ENCODE measurements at regions not wholly inside any gene's neighbourhood (a gene's known extent, or its start where the extent isn't known, plus 50 kb on each side); places are given as distances from the start of the nearest gene placed in this dataset.

- CTCF ChIA-PET (ENCODE audit: unreplicated experiment) = no interaction called here
Measured at GRCh38 chr1:221563476-221563921, 178.4 kb downstream of the DUSP10 start.

DNA sequence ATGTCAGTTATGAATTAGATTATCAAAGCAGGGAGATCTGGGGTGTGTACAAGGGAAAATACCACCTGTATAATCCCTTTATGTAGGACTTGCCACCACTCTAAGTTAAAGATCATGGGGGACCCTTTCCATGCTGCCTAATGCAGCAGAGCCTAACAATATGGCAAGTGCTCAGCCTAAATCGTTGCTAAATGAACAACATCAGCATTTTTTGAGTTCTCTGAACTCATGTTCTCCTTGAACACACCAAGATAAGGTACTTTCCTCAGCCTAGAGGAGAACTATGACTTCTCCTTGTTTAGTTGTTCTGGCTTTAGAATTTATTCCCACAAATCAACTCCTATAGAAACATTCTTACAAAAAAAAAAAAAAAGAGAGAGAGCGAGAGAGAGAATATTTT, 177.0 kb downstream of the DUSP10 start:
- H4K20me1 ChIP-seq (ENCODE audit: insufficient read depth, low read length) = no peaks in the 10 kb centered on the region
- intact Hi-C loops (cut with micrococcal nuclease; ENCODE audit: unreplicated experiment) = no loop called here
- CTCF ChIA-PET (ENCODE audit: unreplicated experiment) = no interaction called here
- H3K4me1 ChIP-seq (ENCODE audit: insufficient read depth, low read length, poor library complexity, severe bottlenecking) = no peaks in the 10 kb centered on the region
- no peaks in the 10 kb centered on the region for H3K9me3 ChIP-seq (ENCODE audit: low read length)
- no peak overlapping the region for H3K4me2 ChIP-seq (ENCODE audit: low read length)
- POLR2A ChIA-PET = no interaction called here
- H3K79me2 ChIP-seq (ENCODE audit: insufficient read depth, low read depth, low read length) = no peaks in the 10 kb centered on the region
- no peak overlapping the region for H3K4me3 ChIP-seq (ENCODE audit: low read depth, low read length, poor library complexity, severe bottlenecking)
- no TSS peak for BruUV-seq (replicated peaks)
- no peak overlapping the region for H3K27ac ChIP-seq (ENCODE audit: low read depth, low read length, poor library complexity, severe bottlenecking)
- H2AFZ ChIP-seq (ENCODE audit: low read length) = no peak overlapping the region
- no peaks in the 10 kb centered on the region for H3K36me3 ChIP-seq (ENCODE audit: insufficient read depth, low read length)
- no peaks in the 10 kb centered on the region for H3K9me2 ChIP-seq (ENCODE audit: insufficient read depth, low read length)
- TF ChIP-seq EZH2phosphoT487 (IDR thresholded peaks at IDR 0.05; ENCODE audit: borderline replicate concordance, low read depth, low read length) = no peak
- no peak for DNase-seq (ENCODE audit: low spot score)

More at GRCh38 chr1:221563476-221563921, 178.4 kb downstream of the DUSP10 start:
- H3K36me3 ChIP-seq (ENCODE audit: insufficient read depth, low read length) = no peaks in the 10 kb centered on the region
- no peaks in the 10 kb centered on the region for H4K20me1 ChIP-seq (ENCODE audit: insufficient read depth, low read length)
- POLR2A ChIA-PET = no interaction called here
- no peak overlapping the region for H3K27ac ChIP-seq (ENCODE audit: low read depth, low read length, poor library complexity, severe bottlenecking)
- H3K79me2 ChIP-seq (ENCODE audit: insufficient read depth, low read depth, low read length) = no peaks in the 10 kb centered on the region
- no peaks in the 10 kb centered on the region for H3K4me1 ChIP-seq (ENCODE audit: insufficient read depth, low read length, poor library complexity, severe bottlenecking)
- no peak for TF ChIP-seq CTCF (conservative IDR thresholded peaks at IDR 0.05; ENCODE audit: low read length)
- TF ChIP-seq EZH2phosphoT487 (IDR thresholded peaks at IDR 0.05; ENCODE audit: borderline replicate concordance, low read depth, low read length) = no peak
- intact Hi-C loops (cut with micrococcal nuclease; ENCODE audit: unreplicated experiment) = no loop called here
- H3K9me2 ChIP-seq (ENCODE audit: insufficient read depth, low read length) = no peaks in the 10 kb centered on the region
- BruUV-seq (replicated peaks) = no TSS peak
- no peak overlapping the region for H3K4me3 ChIP-seq (ENCODE audit: low read depth, low read length, poor library complexity, severe bottlenecking)
- DNase-seq (ENCODE audit: low spot score) = no peak
- H2AFZ ChIP-seq (ENCODE audit: low read length) = no peak overlapping the region
- no peak overlapping the region for H3K4me2 ChIP-seq (ENCODE audit: low read length)
- no peaks in the 10 kb centered on the region for H3K9me3 ChIP-seq (ENCODE audit: low read length)

DNA sequence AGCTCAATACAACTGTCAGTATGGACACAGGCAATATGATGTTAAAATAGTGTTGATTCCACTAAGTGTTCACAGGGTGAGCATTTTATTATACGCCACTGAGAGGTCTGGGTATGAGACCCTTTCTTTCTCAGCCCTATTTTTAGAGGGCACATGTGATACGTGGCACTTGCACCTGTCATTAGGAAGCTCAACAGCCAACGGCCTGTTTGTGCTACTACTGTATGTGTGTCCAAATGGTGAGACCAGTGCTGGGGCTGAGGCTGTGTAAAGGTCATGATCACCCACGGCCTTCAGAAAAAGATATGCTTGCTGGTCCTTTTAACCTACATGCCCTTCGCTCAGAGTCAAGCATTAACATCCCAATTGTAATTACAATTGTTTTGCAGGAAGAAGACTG, 176.2 kb downstream of the DUSP10 start:
- Histone ChIP-seq H3K36me3 (ENCODE audit: insufficient read depth, low read length) (no peaks in the 10 kb centered on the region), H3K4me2 (ENCODE audit: low read length) (peak overlapping the region; percentile 16; the same call in 1 of the 2 replicates), H2AFZ (ENCODE audit: low read length) (no peak overlapping the region), H3K79me2 (ENCODE audit: insufficient read depth, low read depth, low read length) (no peaks in the 10 kb centered on the region), H3K9me2 (ENCODE audit: insufficient read depth, low read length) (no peaks in the 10 kb centered on the region), H3K27ac (ENCODE audit: low read depth, low read length, poor library complexity, severe bottlenecking) (no peak overlapping the region), H3K4me3 (ENCODE audit: low read depth, low read length, poor library complexity, severe bottlenecking) (no peak overlapping the region), H3K4me1 (ENCODE audit: insufficient read depth, low read length, poor library complexity, severe bottlenecking) (no peaks in the 10 kb centered on the region), H4K20me1 (ENCODE audit: insufficient read depth, low read length) (no peaks in the 10 kb centered on the region), H3K9me3 (ENCODE audit: low read length) (no peaks in the 10 kb centered on the region)
- no peak for TF ChIP-seq EZH2phosphoT487 (IDR thresholded peaks at IDR 0.05; ENCODE audit: borderline replicate concordance, low read depth, low read length)
- no peak for TF ChIP-seq CTCF (conservative IDR thresholded peaks at IDR 0.05; ENCODE audit: low read length)
- BruUV-seq (replicated peaks) = no TSS peak
- POLR2A ChIA-PET = interaction anchor here (1.1 to 1.3 kb wide), 2 partner anchors 11 to 528 kb away, joined by 3 read pairs; no protein-coding TSS in a partner anchor
- no peak for DNase-seq (ENCODE audit: low spot score)
- intact Hi-C loops (cut with micrococcal nuclease; ENCODE audit: unreplicated experiment) = no loop called here
- CTCF ChIA-PET (ENCODE audit: unreplicated experiment) = interaction anchor here (0.6 kb wide), 1 partner anchor 1940 kb away, joined by 3 read pairs; no protein-coding TSS in a partner anchor
